KMS-11 (cell line): ENCODE measurements at regions not wholly inside any gene's neighbourhood (a gene's known extent, or its start where the extent isn't known, plus 50 kb on each side); places are given as distances from the start of the nearest gene placed in this dataset.

ENCODE experiments used
- H2AFZ ChIP-seq: fragments of 200-600 bp; sonication (generic); 2 replicates; pipeline ENCODE4 v1.6.1; 2016; ENCODE audit warnings: antibody characterized with exemption, mixed run types, low read depth
- H3K27ac ChIP-seq: fragments of 200-600 bp; sonication (generic); 2 replicates; pipeline ENCODE4 v1.6.1; 2016; ENCODE audit warnings: mild to moderate bottlenecking, mixed run types
- H3K27me3 ChIP-seq: fragments of 200-600 bp; sonication (generic); 2 replicates; pipeline ENCODE4 v1.6.1; 2017; ENCODE audit warnings: mild to moderate bottlenecking, low read depth, mixed run types, moderate library complexity; ENCODE audit not compliant: insufficient read depth
- H3K36me3 ChIP-seq: fragments of 200-600 bp; sonication (generic); 2 replicates; pipeline ENCODE4 v1.6.1; 2017; ENCODE audit warnings: mild to moderate bottlenecking, mixed run types; ENCODE audit not compliant: insufficient read depth
- H3K4me1 ChIP-seq: fragments of 200-600 bp; sonication (generic); 2 replicates; pipeline ENCODE4 v1.6.1; 2016; ENCODE audit warnings: mild to moderate bottlenecking, low read depth, mixed run types; ENCODE audit not compliant: poor library complexity, severe bottlenecking
- H3K4me2 ChIP-seq: fragments of 200-600 bp; sonication (generic); 2 replicates; pipeline ENCODE4 v1.7.0; 2016; ENCODE audit warnings: mild to moderate bottlenecking, mixed run types
- H3K4me3 ChIP-seq: fragments of 200-600 bp; sonication (generic); IDR thresholded peaks from 2 replicates; pipeline ENCODE4 v1.6.1; 2017; ENCODE audit warnings: low read depth, low read length, mixed read lengths; ENCODE audit not compliant: insufficient read depth
- H3K79me2 ChIP-seq: fragments of 200-600 bp; sonication (generic); 2 replicates; pipeline ENCODE4 v1.6.1; 2016; ENCODE audit warnings: low read depth, mixed run types; ENCODE audit not compliant: insufficient read depth
- H3K9ac ChIP-seq: fragments of 200-600 bp; sonication (generic); 2 replicates; pipeline ENCODE4 v1.6.1; 2016; ENCODE audit warnings: mild to moderate bottlenecking, mixed run types
- H4K20me1 ChIP-seq: fragments of 200-600 bp; sonication (generic); 2 replicates; pipeline ENCODE4 v1.6.1; 2016; ENCODE audit warnings: mild to moderate bottlenecking, mixed run types; ENCODE audit not compliant: insufficient read depth
- CTCF ChIP-seq: fragments of 200-600 bp; sonication (generic); conservative IDR thresholded peaks from 2 replicates; pipeline ENCODE4 v1.6.1; 2017; ENCODE audit warnings: low read depth, mild to moderate bottlenecking, antibody characterized with exemption, low read length, moderate library complexity, mixed read lengths

- Histone ChIP-seq H3K79me2 (no peaks in the 10 kb centered on the region), H3K4me1 (no peaks in the 10 kb centered on the region), H4K20me1 (no peaks in the 10 kb centered on the region), H3K4me2 (no peak overlapping the region), H3K9ac (no peak overlapping the region), H3K27me3 (no peaks in the 10 kb centered on the region), H2AFZ (no peak overlapping the region), H3K4me3 (no peak overlapping the region), H3K36me3 (no peaks in the 10 kb centered on the region), H3K27ac (no peak overlapping the region)
- no peak for TF ChIP-seq CTCF
Measured at GRCh38 chr15:87732976-87733375, 523.6 kb downstream of the NTRK3 start.

GRCh38 chr15:87731630-87732029 is 524.9 kb downstream of the NTRK3 start:
- H4K20me1 ChIP-seq = no peaks in the 10 kb centered on the region
- TF ChIP-seq CTCF = no peak
- H2AFZ ChIP-seq = no peak overlapping the region
- H3K4me1 ChIP-seq = no peaks in the 10 kb centered on the region
- H3K79me2 ChIP-seq = no peaks in the 10 kb centered on the region
- H3K4me2 ChIP-seq = no peak overlapping the region
- H3K27me3 ChIP-seq = no peaks in the 10 kb centered on the region
- H3K36me3 ChIP-seq = no peaks in the 10 kb centered on the region
- no peak overlapping the region for H3K9ac ChIP-seq
- no peak overlapping the region for H3K27ac ChIP-seq
- no peak overlapping the region for H3K4me3 ChIP-seq

DNA sequence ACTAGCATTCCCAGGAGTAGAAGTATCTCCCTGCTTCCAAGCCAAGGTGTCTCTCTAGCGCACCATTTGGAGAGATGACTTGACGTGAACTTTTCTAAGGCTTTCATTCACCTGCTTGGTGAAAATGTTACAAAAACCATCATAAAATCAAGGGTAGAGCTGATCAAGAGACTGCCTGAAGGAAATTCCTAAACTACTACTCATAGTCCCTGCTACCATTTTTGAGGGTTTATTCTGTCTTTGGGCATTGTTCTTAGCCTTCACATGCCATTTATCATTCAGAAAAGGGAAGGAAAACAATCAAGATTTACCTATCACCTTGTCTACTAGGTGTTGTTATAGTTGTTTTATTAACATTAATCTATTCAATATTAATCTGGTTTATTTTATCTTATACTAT is 525.8 kb downstream of the NTRK3 start:
- H3K4me3 ChIP-seq = no peak overlapping the region
- no peaks in the 10 kb centered on the region for H3K27me3 ChIP-seq
- no peaks in the 10 kb centered on the region for H4K20me1 ChIP-seq
- no peaks in the 10 kb centered on the region for H3K36me3 ChIP-seq
- TF ChIP-seq CTCF = no peak
- H3K4me2 ChIP-seq = no peak overlapping the region
- H3K79me2 ChIP-seq = no peaks in the 10 kb centered on the region
- H3K9ac ChIP-seq = no peak overlapping the region
- H2AFZ ChIP-seq = no peak overlapping the region
- H3K4me1 ChIP-seq = no peaks in the 10 kb centered on the region
- H3K27ac ChIP-seq = no peak overlapping the region

GRCh38 chr15:87728998-87729397 is 527.5 kb downstream of the NTRK3 start:
- Histone ChIP-seq H3K4me3 (no peak overlapping the region), H3K4me1 (no peaks in the 10 kb centered on the region), H2AFZ (no peak overlapping the region), H3K4me2 (no peak overlapping the region), H3K9ac (no peak overlapping the region), H4K20me1 (no peaks in the 10 kb centered on the region), H3K36me3 (no peaks in the 10 kb centered on the region), H3K27me3 (no peaks in the 10 kb centered on the region), H3K27ac (no peak overlapping the region), H3K79me2 (no peaks in the 10 kb centered on the region)
- TF ChIP-seq CTCF = no peak

GRCh38 chr15:87727073-87727472 is 529.5 kb downstream of the NTRK3 start:
- Histone ChIP-seq H3K27me3 (no peaks in the 10 kb centered on the region), H3K79me2 (no peaks in the 10 kb centered on the region)
- TF ChIP-seq CTCF = no peak

More at GRCh38 chr15:87727073-87727472, 529.5 kb downstream of the NTRK3 start:
- no peak overlapping the region for H3K9ac ChIP-seq
- H3K4me3 ChIP-seq = no peak overlapping the region
- H3K4me1 ChIP-seq = no peaks in the 10 kb centered on the region
- H3K4me2 ChIP-seq = no peak overlapping the region
- H3K27ac ChIP-seq = no peak overlapping the region
- H3K36me3 ChIP-seq = no peaks in the 10 kb centered on the region
- H2AFZ ChIP-seq = no peak overlapping the region
- H4K20me1 ChIP-seq = no peaks in the 10 kb centered on the region
